Activated CD8-positive, alpha-beta memory T cell treated with anti-CD3 and anti-CD28 coated beads, Interleukin-2, amount 10 ng/mL, durations not matched to agents 7 days and 5 days (primary cell): ENCODE measurements at regions not wholly inside any gene's neighbourhood (a gene's known extent, or its start where the extent isn't known, plus 50 kb on each side); places are given as distances from the start of the nearest gene placed in this dataset.

Source experiments
- ATAC-seq: fragments of 150-1000 bp; cut with Tn5 transposase; one replicate; pipeline ENCODE4 v1.10.0; 2021; ENCODE audit warnings: moderate library complexity
- CTCF ChIA-PET: fragments of 350-600 bp; sonication (Branson Sonifier 250); formaldehyde crosslinking; loops from one replicate; lab custom pipeline; 2021; ENCODE audit warnings: antibody characterized with exemption; lab: Charles Lee
- DNase-seq: peaks from one replicate; pipeline ENCODE4 v3.0.0-alpha.2; 2020
- H3K27ac Mint-ChIP-seq: one replicate; pipeline ENCODE4 v1.8.0; 2021; ENCODE audit warnings: mild to moderate bottlenecking, mixed read lengths
- H3K27me3 Mint-ChIP-seq: one replicate; pipeline ENCODE4 v1.8.0; 2021; ENCODE audit warnings: mixed read lengths
- H3K36me3 Mint-ChIP-seq: one replicate; pipeline ENCODE4 v1.8.0; 2021; ENCODE audit warnings: mild to moderate bottlenecking, mixed read lengths
- H3K4me1 Mint-ChIP-seq: one replicate; pipeline ENCODE4 v1.8.0; 2021; ENCODE audit warnings: mixed read lengths
- H3K4me3 Mint-ChIP-seq: one replicate; pipeline ENCODE4 v1.8.0; 2021; ENCODE audit warnings: mild to moderate bottlenecking, moderate library complexity, mixed read lengths
- H3K9me3 Mint-ChIP-seq: one replicate; pipeline ENCODE4 v1.8.0; 2022; ENCODE audit warnings: low read depth, mixed read lengths

DNA sequence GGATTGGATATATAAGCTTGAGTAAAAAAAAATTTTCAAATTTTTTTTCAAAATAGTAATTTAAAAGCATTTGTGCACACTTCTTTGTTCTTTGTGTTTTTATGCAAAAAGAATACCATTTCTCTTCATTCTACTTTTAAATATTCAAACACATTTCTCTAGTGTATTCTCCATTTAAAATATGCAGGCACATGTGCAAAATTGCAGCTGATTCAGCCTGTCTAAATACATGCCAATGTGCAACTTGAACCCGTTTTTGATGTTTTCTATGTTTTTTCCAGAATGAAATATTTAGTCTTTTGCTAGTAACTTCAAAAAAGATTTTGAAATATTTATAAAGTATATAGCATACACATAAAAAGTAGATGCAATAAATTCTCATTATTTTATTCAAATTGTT, 411.8 kb downstream of the MMUT start:
- Mint-ChIP-seq H3K4me3 (no peak overlapping the region), H3K4me1 (no peaks in the 10 kb centered on the region), H3K27me3 (no peaks in the 10 kb centered on the region), H3K9me3 (no peaks in the 10 kb centered on the region), H3K27ac (no peak overlapping the region), H3K36me3 (no peaks in the 10 kb centered on the region)
- no peak for DNase-seq
- CTCF ChIA-PET = no interaction called here
- no peak for ATAC-seq

DNA sequence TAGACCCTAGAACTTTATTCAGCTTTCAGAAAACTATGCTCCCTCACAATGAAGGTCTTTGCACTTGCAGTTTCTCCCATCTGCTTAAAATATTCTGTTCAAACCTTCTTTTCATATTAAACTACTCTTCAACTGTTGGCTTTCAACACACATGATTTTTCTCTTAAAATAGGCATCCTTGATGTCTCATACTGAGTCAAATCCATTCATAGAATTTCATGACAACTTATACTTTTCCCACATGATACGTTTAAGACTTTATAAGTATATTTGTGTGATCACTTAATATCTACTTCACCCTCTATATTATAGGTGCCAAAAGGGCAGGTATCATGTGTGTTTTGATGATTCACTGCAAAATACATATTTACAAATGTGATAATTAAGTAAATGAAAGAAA, 412.5 kb downstream of the MMUT start:
- CTCF ChIA-PET = no interaction called here
- Mint-ChIP-seq H3K9me3 (no peaks in the 10 kb centered on the region), H3K4me1 (no peaks in the 10 kb centered on the region), H3K27ac (no peak overlapping the region), H3K27me3 (no peaks in the 10 kb centered on the region), H3K36me3 (no peaks in the 10 kb centered on the region), H3K4me3 (no peak overlapping the region)
- no peak for ATAC-seq
- DNase-seq = no peak

DNA sequence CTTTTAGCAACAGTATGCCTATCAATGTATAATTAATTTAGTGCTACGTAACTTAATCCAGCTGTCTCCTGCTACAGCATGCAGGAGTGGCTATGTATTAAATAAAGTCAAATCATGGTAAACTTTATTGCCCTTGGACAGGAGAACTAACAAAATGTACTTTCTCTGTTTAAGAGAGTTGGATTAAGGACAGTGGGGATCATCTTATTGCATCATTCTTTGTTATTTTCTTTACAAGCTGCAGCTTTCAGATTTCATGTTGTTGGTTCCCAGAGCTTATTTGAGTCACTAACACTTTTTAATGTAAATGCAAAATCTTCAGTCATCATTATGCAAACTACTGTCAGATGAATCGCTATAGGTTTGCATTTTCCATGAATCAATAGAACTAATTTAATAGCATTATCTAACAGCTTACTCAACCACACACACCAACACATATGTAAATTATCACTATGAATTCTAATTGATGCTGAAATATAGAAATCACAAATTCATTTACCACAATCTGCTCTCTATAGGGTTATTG, 424.7 kb downstream of the MMUT start:
- Mint-ChIP-seq H3K4me1 (no peaks in the 10 kb centered on the region), H3K27me3 (no peaks in the 10 kb centered on the region), H3K27ac (no peak overlapping the region), H3K4me3 (no peak overlapping the region), H3K9me3 (peaks cover 6% of the 10 kb centered on the region), H3K36me3 (no peaks in the 10 kb centered on the region)
- CTCF ChIA-PET = no interaction called here
- no peak for DNase-seq
- no peak for ATAC-seq

DNA sequence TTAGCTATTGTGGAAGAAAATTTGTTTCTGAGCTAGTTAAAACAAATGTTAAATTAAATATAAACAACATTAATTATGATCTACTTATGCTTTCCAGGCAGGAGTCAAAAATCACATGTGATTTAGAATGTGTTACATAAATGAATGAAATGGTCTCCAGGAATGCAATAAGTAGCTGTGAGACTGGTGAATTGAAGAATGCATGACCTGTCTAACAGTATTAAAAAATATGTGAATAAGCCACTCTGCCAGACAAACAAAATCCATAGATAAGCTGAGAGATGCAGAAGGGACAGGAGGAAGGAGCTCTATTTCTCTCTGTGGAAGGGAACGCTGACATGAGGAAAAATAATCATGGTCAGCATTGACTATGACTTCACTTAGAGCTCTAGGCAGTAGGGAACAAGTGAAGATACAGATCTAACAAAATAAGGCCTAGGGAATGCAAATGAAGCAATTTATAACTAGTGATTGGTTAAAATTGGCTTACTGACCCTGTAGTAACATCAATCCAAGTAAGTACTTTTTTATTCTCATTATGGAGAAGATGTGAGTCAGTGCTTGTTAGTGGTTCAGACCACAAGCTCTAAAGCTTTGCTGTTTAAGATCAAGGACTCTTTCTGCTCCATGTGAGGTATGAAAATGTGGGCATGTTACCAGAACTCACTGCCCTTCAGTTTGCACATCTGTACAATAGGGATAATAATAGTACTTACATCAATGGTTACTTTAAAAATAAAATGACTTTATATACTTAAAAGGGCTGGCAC, 432.6 kb downstream of the MMUT start:
- H3K36me3 Mint-ChIP-seq = no peaks in the 10 kb centered on the region
- no peak overlapping the region for H3K4me3 Mint-ChIP-seq
- no peak overlapping the region for H3K27ac Mint-ChIP-seq
- H3K27me3 Mint-ChIP-seq = no peaks in the 10 kb centered on the region
- ATAC-seq (no peak), DNase-seq (no peak)
- CTCF ChIA-PET = no interaction called here
- peaks cover 2% of the 10 kb centered on the region for H3K9me3 Mint-ChIP-seq
- no peaks in the 10 kb centered on the region for H3K4me1 Mint-ChIP-seq

DNA sequence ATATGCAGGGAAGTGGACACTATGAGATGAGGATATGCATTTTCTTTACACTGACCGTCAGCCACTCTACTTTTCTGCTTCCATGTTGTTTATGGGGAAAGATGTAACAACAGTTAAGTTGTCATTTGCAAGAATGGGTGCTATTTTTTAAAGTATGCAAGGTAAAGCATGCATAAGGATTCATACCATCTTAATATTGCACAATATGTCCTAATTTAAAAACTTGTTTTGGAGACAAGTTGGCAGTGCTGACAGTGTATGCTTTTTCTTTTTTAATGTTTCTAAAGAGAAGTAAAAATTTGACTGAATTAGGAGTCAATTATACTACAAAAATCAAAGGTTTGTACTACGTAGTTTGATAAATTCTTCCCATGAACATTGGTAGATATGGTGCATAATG, 435.4 kb downstream of the MMUT start:
- Mint-ChIP-seq H3K9me3 (peaks cover 10% of the 10 kb centered on the region), H3K36me3 (no peaks in the 10 kb centered on the region)
- ATAC-seq = no peak

DNA sequence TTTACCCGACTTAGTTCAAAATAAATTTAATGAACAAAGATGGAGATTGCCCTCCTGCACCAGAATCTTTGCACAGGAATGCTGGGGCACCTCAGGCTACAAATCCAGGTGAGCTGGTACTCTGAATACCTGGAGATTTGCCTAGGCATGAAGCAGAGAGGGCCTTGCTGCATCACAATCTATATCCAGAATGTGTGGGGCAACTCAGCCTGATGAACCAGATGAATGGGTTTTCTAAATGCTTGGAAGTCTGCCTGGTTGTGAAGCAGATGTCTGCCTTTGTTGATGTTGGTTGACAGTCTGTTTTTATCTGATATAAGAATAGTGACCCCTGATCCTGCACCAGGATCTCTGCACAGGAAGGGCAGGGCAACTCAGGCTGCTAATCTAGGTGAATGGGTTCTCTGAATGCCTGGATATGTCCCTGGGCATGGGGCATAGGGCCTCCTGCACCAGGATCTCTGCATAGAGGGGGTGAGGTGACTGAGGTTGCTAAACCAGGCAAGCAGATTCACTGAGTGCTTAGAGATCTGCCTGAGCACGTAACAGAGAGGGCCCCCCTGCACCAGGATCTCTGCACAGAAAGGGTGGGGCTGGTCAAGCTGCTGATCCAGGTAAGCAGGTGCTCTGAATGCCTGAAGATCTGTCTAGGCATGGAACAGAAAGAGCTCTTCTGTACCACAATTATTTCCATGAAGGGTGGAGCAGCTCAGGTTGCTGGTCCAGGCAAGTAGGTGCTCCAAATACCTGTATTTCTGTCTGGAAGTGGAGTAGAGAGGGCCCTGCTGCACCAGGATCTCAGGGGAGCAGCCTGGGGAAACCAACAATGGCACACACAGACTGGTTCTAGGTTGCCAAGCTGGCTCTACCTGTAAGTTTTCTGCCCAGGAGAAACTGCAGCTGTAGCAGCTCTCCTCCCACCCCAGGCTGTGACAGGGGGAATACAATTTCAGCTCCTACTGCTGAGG, 437.5 kb downstream of the MMUT start:
- Mint-ChIP-seq H3K27ac (no peak overlapping the region), H3K4me1 (no peaks in the 10 kb centered on the region), H3K9me3 (peaks cover 19% of the 10 kb centered on the region), H3K27me3 (no peaks in the 10 kb centered on the region), H3K4me3 (no peak overlapping the region), H3K36me3 (no peaks in the 10 kb centered on the region)
- no peak for DNase-seq
- ATAC-seq = no peak
- CTCF ChIA-PET = no interaction called here

More for the DNA sequence above, 435.4 kb downstream of the MMUT start:
- Mint-ChIP-seq H3K27ac (no peak overlapping the region), H3K4me3 (no peak overlapping the region), H3K4me1 (no peaks in the 10 kb centered on the region), H3K27me3 (no peaks in the 10 kb centered on the region)
- no peak for DNase-seq
- CTCF ChIA-PET = no interaction called here

DNA sequence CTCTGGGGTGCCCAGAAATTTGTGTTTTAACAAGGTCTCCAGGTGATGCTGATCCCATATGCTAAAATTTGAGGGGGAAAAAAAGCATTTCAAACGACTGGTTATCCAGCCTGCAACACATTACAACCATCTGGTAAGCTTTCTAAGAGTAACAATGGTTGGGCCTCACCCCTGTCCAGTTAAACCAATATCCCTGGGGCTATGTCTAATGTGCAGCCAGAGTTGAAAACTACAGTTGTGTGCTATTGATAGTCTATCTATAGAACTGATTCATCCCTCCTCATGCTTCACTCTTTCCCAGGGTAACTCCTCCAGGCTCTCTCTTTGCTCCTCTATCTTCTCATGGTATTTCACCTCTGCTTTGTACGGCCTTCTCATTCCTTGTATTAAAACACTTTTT, 458.3 kb downstream of the MMUT start:
- CTCF ChIA-PET = no interaction called here
- H3K9me3 Mint-ChIP-seq = no peaks in the 10 kb centered on the region
- H3K4me1 Mint-ChIP-seq = no peaks in the 10 kb centered on the region

DNA sequence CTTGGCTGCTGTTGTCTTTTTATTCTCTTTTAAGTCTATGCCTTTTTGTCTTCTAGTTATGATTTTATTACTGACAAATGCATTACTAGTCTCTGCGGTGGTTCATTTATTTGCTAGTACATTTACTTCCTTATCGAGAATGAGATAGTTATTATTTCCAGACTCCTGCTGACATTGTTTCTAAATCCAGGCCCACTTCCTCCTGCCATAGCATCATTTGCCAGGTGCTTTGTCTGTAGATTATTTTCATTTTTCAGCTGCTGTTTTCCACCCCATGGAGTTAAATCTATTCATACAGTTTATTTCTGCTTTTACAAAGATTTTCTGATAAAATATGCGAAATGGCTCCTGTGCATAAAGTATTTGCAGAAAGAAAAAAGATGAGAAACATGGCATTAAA, 459.7 kb downstream of the MMUT start:
- H3K4me3 Mint-ChIP-seq = no peak overlapping the region
- H3K27ac Mint-ChIP-seq = no peak overlapping the region
- no peaks in the 10 kb centered on the region for H3K9me3 Mint-ChIP-seq
- ATAC-seq (no peak), DNase-seq (no peak)
- CTCF ChIA-PET = no interaction called here
- H3K4me1 Mint-ChIP-seq = no peaks in the 10 kb centered on the region
- no peaks in the 10 kb centered on the region for H3K27me3 Mint-ChIP-seq
- H3K36me3 Mint-ChIP-seq = no peaks in the 10 kb centered on the region

More for the DNA sequence above, 458.3 kb downstream of the MMUT start:
- ATAC-seq (no peak), DNase-seq (no peak)
- Mint-ChIP-seq H3K4me3 (no peak overlapping the region), H3K27me3 (no peaks in the 10 kb centered on the region), H3K27ac (no peak overlapping the region), H3K36me3 (no peaks in the 10 kb centered on the region)

DNA sequence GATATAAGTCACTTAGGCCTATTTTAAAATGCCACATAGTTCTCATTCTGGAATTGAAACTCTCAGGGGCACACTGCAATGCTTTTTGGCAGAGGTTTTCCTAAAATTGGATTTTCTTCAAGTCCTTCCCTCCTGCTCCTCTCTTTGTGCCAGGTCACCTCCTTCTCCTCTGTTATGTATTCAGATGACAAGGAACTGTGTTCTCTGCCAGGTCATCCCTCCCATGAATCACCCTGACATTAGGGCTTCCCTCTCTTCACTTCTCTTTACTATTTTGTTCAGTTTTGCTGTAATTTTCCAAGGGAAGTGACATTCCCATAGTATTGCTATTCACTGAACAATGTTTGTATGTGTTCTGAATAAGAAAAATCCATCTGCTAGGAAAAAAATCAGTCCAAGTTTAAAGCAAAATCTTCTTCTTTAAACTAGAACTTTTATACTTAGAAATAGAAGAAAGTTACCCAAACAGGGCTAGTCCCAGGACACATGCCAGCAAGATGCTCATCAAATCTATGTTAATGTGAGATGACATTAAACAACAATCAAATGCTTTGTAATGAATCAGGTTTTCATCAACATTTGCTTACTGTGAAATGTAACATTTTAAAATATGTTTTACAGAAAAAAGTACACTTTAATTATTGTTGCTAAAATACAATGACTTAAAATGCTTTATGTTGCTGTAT, 461.1 kb downstream of the MMUT start:
- no peaks in the 10 kb centered on the region for H3K27me3 Mint-ChIP-seq
- no peaks in the 10 kb centered on the region for H3K9me3 Mint-ChIP-seq
- CTCF ChIA-PET = no interaction called here
- H3K4me1 Mint-ChIP-seq = no peaks in the 10 kb centered on the region
- H3K36me3 Mint-ChIP-seq = no peaks in the 10 kb centered on the region
- ATAC-seq = no peak
- H3K4me3 Mint-ChIP-seq = no peak overlapping the region
- H3K27ac Mint-ChIP-seq = no peak overlapping the region
- no peak for DNase-seq

DNA sequence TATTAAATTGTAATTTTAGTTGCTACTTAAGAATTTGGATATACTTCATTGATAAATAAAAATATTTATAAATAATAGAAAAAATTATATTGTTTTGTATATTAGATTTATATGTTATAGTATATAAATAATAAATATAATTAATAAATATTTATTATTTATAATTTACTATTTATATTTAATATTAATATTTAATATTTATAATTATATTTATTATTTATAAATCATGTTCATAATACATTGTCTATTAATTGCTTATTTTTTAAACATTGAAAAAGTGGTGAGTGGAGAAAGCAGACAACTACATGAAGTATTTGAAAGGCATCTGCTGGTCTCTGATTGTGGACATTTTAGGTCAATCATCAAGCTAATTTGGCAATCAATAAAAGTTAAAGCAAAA, 464.5 kb downstream of the MMUT start:
- DNase-seq (no peak), ATAC-seq (no peak)
- H3K4me1 Mint-ChIP-seq = no peaks in the 10 kb centered on the region
- no peaks in the 10 kb centered on the region for H3K27me3 Mint-ChIP-seq
- H3K27ac Mint-ChIP-seq = no peak overlapping the region
- no peak overlapping the region for H3K4me3 Mint-ChIP-seq
- no peaks in the 10 kb centered on the region for H3K9me3 Mint-ChIP-seq
- H3K36me3 Mint-ChIP-seq = no peaks in the 10 kb centered on the region
- CTCF ChIA-PET = no interaction called here

DNA sequence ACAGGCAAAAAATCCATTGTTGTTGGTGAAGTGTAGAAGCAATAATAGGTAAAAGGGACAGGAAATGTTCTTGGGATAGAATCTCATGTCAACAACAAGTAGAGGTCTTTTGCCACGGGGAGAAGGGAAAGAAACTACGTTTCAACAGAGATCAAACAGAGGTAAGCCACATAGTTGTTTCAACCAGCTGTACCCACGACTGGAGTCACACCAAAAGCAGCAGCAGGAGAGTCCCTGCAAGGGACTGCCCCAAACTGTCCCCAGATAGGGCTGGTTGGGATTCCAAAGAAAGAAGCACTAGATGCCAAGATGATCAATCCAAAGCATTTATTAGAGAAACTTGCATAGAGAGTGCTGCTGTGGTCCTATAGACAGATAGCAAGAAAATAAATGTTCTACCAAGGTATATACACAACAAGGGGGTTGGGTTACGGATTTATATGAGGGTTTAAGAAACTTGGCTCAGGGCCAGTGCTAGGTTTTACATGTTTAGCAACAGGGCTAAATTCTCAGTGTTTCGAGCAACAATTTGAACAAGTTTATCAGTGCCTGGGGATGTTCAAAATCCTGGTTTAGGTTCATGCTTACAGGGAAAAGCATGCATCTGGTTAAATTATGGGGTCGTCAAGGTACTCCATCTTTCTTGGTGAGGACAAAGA, 466.5 kb downstream of the MMUT start:
- H3K4me1 Mint-ChIP-seq = no peaks in the 10 kb centered on the region
- H3K27me3 Mint-ChIP-seq = no peaks in the 10 kb centered on the region
- CTCF ChIA-PET = no interaction called here
- H3K36me3 Mint-ChIP-seq = no peaks in the 10 kb centered on the region
- no peak overlapping the region for H3K4me3 Mint-ChIP-seq
- peaks cover 4% of the 10 kb centered on the region for H3K9me3 Mint-ChIP-seq
- no peak for DNase-seq
- no peak overlapping the region for H3K27ac Mint-ChIP-seq
- no peak for ATAC-seq

DNA sequence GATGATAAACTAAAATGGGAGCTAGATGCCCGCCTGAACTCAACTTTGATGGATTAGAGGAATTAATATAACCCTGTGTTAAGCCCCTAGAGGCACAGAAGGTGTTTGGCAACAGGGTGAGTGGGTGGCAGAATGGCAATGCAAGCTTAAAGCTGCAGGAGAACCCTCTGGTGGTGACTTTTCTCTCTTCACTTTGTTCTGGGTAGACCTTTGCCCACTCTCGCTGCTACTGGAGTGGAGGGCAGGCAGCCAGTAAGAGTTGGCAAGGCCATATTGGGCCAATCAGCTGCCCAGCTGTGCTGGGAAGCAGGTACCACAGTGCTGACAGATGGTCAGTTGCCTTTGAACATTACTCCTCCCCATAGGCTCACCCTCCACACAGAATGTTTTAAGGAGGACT, 468.2 kb downstream of the MMUT start:
- Mint-ChIP-seq H3K27ac (no peak overlapping the region), H3K9me3 (peaks cover 8% of the 10 kb centered on the region), H3K27me3 (no peaks in the 10 kb centered on the region), H3K36me3 (no peaks in the 10 kb centered on the region), H3K4me3 (no peak overlapping the region), H3K4me1 (no peaks in the 10 kb centered on the region)
- DNase-seq = no peak
- ATAC-seq = no peak
- CTCF ChIA-PET = no interaction called here

DNA sequence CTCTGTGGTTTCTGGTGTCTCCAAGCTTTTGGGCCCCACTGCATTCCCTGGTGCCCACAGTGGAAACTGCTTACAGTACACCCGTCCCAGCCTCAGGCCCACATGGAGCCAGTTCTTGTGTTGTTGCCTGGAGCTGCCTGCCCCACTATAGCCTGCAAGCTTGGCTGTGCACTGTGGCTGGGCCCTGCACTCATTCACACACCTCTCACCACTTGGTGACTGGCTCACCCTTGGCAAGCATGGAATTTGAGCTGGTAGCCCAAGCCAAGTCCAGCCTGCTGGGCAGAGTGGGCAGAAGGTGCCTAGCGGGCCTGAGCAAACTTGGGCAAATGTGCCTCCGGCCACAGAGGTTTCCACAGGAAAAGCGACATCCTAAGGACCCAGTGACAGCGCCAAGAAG, 472.3 kb downstream of the MMUT start:
- CTCF ChIA-PET = no interaction called here
- no peak for ATAC-seq
- no peak for DNase-seq
- H3K36me3 Mint-ChIP-seq = no peaks in the 10 kb centered on the region
- H3K4me1 Mint-ChIP-seq = no peaks in the 10 kb centered on the region
- no peaks in the 10 kb centered on the region for H3K27me3 Mint-ChIP-seq
- no peak overlapping the region for H3K4me3 Mint-ChIP-seq
- no peak overlapping the region for H3K27ac Mint-ChIP-seq
- peaks cover 12% of the 10 kb centered on the region for H3K9me3 Mint-ChIP-seq
